Rectal smooth muscle tissue (tissue), 1 donor: ENCODE measurements at regions not wholly inside any gene's neighbourhood (a gene's known extent, or its start where the extent isn't known, plus 50 kb on each side); places are given as distances from the start of the nearest gene placed in this dataset.
"Not testable (repeated sequence)": the region's sequence is repeated elsewhere in the genome, so short reads cannot be mapped to it uniquely, and the experiment has no call there.

Source experiments
- H3K27ac ChIP-seq: one replicate; pipeline ENCODE4 v1.7.0; 2013; ENCODE audit warnings: low read depth, low read length, inconsistent platforms
- H3K27me3 ChIP-seq: one replicate; pipeline ENCODE4 v1.7.0; 2013; ENCODE audit warnings: low read length; ENCODE audit not compliant: control insufficient read depth, insufficient read depth
- H3K36me3 ChIP-seq: one replicate; pipeline ENCODE4 v1.7.0; 2013; ENCODE audit warnings: low read length; ENCODE audit not compliant: control insufficient read depth, insufficient read depth
- H3K4me1 ChIP-seq: one replicate; pipeline ENCODE4 v1.7.0; 2013; ENCODE audit warnings: low read length; ENCODE audit not compliant: control insufficient read depth, insufficient read depth
- H3K4me3 ChIP-seq: one replicate; pipeline ENCODE4 v1.7.0; 2013; ENCODE audit warnings: low read length
- H3K9ac ChIP-seq: one replicate; pipeline ENCODE4 v1.7.0; 2013; ENCODE audit warnings: low read length

- no peaks in the 10 kb centered on the region for H3K4me1 ChIP-seq
- H3K9ac ChIP-seq, result no peak overlapping the region
- no peak overlapping the region for H3K4me3 ChIP-seq
- H3K36me3 ChIP-seq, result no peaks in the 10 kb centered on the region
- no peak overlapping the region for H3K27ac ChIP-seq
- H3K27me3 ChIP-seq, result no peaks in the 10 kb centered on the region
These were observed 143.3 kb upstream of the PREP start for GRCh38 chr6:105545947-105546731.

- Histone ChIP-seq H3K4me3 (no peak overlapping the region), H3K9ac (no peak overlapping the region), H3K27ac (no peak overlapping the region), H3K36me3 (no peaks in the 10 kb centered on the region), H3K4me1 (no peaks in the 10 kb centered on the region), H3K27me3 (no peaks in the 10 kb centered on the region)
These were observed 142.5 kb upstream of the PREP start for GRCh38 chr6:105545228-105545920.

- Histone ChIP-seq H3K4me3 (no peak overlapping the region), H3K36me3 (no peaks in the 10 kb centered on the region), H3K27me3 (no peaks in the 10 kb centered on the region), H3K9ac (no peak overlapping the region), H3K4me1 (no peaks in the 10 kb centered on the region), H3K27ac (no peak overlapping the region)
These were observed 137.0 kb upstream of the PREP start for GRCh38 chr6:105539911-105540310.

- Histone ChIP-seq H3K27ac (no peak overlapping the region), H3K4me3 (no peak overlapping the region), H3K27me3 (no peaks in the 10 kb centered on the region), H3K9ac (no peak overlapping the region), H3K36me3 (no peaks in the 10 kb centered on the region), H3K4me1 (no peaks in the 10 kb centered on the region)
These were observed 135.2 kb upstream of the PREP start for GRCh38 chr6:105537981-105538578.

GRCh38 chr6:105536961-105537360 is 134.1 kb upstream of the PREP start:
- Histone ChIP-seq H3K4me1 (no peaks in the 10 kb centered on the region), H3K4me3 (no peak overlapping the region), H3K27me3 (no peaks in the 10 kb centered on the region), H3K9ac (no peak overlapping the region), H3K27ac (no peak overlapping the region), H3K36me3 (no peaks in the 10 kb centered on the region)

GRCh38 chr6:105533301-105533700 is 130.4 kb upstream of the PREP start:
- Histone ChIP-seq H3K36me3 (no peaks in the 10 kb centered on the region), H3K4me1 (no peaks in the 10 kb centered on the region), H3K27me3 (no peaks in the 10 kb centered on the region), H3K9ac (no peak overlapping the region), H3K4me3 (no peak overlapping the region), H3K27ac (no peak overlapping the region)

GRCh38 chr6:105526225-105526872 is 123.5 kb upstream of the PREP start:
- Histone ChIP-seq H3K36me3 (no peaks in the 10 kb centered on the region), H3K4me1 (no peaks in the 10 kb centered on the region), H3K9ac (no peak overlapping the region), H3K4me3 (no peak overlapping the region), H3K27ac (no peak overlapping the region), H3K27me3 (no peaks in the 10 kb centered on the region)

GRCh38 chr6:105522626-105523322 is 119.9 kb upstream of the PREP start:
- Histone ChIP-seq H3K36me3 (no peaks in the 10 kb centered on the region), H3K9ac (no peak overlapping the region), H3K4me3 (no peak overlapping the region), H3K27me3 (no peaks in the 10 kb centered on the region), H3K4me1 (no peaks in the 10 kb centered on the region), H3K27ac (no peak overlapping the region)

GRCh38 chr6:105519954-105520353 is 117.1 kb upstream of the PREP start:
- Histone ChIP-seq H3K27ac (no peak overlapping the region), H3K9ac (no peak overlapping the region), H3K4me3 (no peak overlapping the region), H3K27me3 (no peaks in the 10 kb centered on the region), H3K36me3 (no peaks in the 10 kb centered on the region), H3K4me1 (no peaks in the 10 kb centered on the region)

- not testable (repeated sequence) for H3K4me1 ChIP-seq, H3K27me3 ChIP-seq, H3K4me3 ChIP-seq, H3K36me3 ChIP-seq, H3K9ac ChIP-seq, H3K27ac ChIP-seq
These were observed 116.1 kb upstream of the PREP start for GRCh38 chr6:105518993-105519392.

- Histone ChIP-seq H3K4me1 (no peaks in the 10 kb centered on the region), H3K27me3 (no peaks in the 10 kb centered on the region), H3K36me3 (no peaks in the 10 kb centered on the region), H3K9ac (no peak overlapping the region), H3K4me3 (no peak overlapping the region), H3K27ac (no peak overlapping the region)
These were observed 112.2 kb upstream of the PREP start for GRCh38 chr6:105515054-105515453.

- Histone ChIP-seq H3K27me3 (no peaks in the 10 kb centered on the region), H3K4me1 (no peaks in the 10 kb centered on the region), H3K36me3 (no peaks in the 10 kb centered on the region), H3K27ac (no peak overlapping the region), H3K9ac (no peak overlapping the region), H3K4me3 (no peak overlapping the region)
These were observed 111.4 kb upstream of the PREP start for GRCh38 chr6:105514306-105514705.
